Cardiac fibroblast (primary cell): ENCODE measurements at regions not wholly inside any gene's neighbourhood (a gene's known extent, or its start where the extent isn't known, plus 50 kb on each side); places are given as distances from the start of the nearest gene placed in this dataset.
"Not testable (repeated sequence)": the region's sequence is repeated elsewhere in the genome, so short reads cannot be mapped to it uniquely, and the experiment has no call there.

ENCODE experiments used
- DNase-seq, 2 donors: peaks; one replicate each; pipeline versions ENCODE4 v3.0.0 to v3.0.0-alpha.2; 2010; ENCODE audit warnings: low read depth in 2 of 2
- H3K4me3 ChIP-seq, 2 donors: replicated peaks in 1 of 2; 1 replicate in 1 of 2; 2 replicates in 1 of 2; pipeline ENCODE4 v1.5.1; 2011; ENCODE audit warnings: low read depth in 2 of 2, low read length in 2 of 2, mild to moderate bottlenecking in 2 of 2, moderate library complexity in 1 of 2
- CTCF ChIP-seq: IDR thresholded peaks from one replicate; pipeline ENCODE4 v1.5.1; 2011; ENCODE audit warnings: low read depth, mild to moderate bottlenecking, low read length, inconsistent platforms

DNA sequence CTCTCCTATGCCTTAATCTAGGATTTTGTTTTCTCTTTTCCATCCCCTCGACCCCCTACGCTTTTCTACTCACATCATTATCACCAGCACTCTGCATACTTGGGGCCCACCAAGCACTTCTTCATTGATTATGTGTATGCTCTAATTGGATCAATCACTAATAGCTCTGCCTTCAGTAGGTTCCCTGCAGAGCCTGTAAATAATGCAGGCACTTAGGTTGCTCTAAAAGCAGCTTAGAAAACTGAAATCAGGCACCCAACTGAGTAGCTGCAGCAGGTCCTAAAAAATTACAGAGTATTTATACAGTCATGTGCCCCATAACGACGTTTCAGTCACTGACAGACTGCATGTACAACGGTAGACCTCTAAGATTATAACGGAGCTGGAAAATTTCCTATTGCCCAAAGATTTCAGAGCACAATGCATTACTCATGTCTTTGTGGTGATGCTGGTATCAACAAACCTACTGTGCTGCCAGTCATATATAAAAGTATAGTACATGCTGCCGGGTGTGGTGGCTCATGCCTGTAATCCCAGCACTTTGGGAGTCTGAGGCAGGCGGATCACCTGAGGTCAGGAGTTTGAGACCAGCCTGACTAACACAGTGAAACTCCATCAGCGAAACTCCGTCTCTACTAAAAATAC, 280.4 kb downstream of the HS3ST3B1 start:
- no peak overlapping the region for H3K4me3 ChIP-seq
- DNase-seq, result no peak
- TF ChIP-seq CTCF, result no peak

DNA sequence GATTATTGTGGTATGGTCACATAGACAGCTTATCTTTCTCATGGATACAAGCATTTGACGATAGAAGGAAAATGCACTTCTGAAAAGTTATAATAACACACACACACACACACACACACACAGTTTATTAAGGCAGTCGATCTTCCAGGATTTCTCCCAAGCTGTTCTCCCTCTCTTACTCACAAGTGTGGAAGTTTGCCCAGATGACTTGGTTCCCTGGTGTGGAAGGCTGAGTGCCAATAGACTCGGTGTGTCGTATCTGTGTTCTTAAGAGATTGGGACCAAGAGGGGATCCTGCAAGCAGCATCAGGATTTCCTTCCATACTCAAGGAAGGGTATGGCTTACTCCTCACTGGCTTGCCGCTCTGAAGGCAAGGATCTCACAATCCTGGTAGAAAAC, 279.6 kb downstream of the HS3ST3B1 start:
- H3K4me3 ChIP-seq, result no peak overlapping the region
- TF ChIP-seq CTCF, result no peak
- DNase-seq, result no peak

GRCh38 chr17:14579716-14580115, 278.8 kb downstream of the HS3ST3B1 start:
- DNase-seq, result no peak
- H3K4me3 ChIP-seq, result no peak overlapping the region
- no peak for TF ChIP-seq CTCF

DNA sequence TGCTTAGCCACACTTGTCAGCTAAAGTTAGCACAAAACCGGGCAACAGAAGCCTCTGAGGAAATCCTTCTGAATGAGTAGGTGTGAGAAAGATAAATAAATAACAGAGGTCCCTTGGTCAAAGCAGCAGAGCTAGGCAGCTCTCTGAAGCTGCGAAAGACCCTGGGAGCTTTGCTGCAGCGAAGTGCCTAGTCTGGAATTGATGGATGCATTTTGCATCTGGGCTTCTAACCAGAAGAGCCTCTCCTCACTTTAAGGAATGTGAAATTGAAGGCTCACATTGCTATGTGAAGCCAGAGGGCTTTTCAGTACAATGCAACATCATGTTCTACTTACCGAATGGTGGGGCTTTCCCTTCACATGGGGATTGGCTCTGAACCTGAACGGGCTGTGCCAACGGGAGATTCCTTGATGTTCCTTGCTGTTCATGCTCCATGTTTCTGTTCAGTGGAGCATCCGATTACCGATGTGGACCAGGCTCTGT, 274.6 kb downstream of the HS3ST3B1 start:
- no peak overlapping the region for H3K4me3 ChIP-seq
- no peak for TF ChIP-seq CTCF
- no peak for DNase-seq

DNA sequence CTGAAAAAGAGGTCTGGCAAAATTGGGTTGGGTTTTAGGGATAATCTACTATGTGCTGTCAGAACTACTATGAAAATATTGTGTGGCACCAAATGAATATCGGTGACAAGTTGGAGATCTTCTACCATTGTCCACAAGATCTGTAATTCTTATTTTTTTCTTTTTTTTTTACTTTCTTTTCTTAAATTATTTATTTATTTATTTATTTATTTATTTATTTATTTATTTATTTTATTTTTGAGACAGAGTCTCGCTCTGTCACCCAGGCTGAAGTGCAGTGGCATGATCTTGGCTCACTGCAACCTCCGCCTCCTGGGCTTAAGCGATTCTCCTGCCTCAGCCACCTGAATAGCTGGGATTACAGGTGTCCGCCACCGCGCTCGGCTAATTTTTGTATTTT, 259.4 kb downstream of the HS3ST3B1 start:
- H3K4me3 ChIP-seq, DNase-seq: not testable (repeated sequence)

DNA sequence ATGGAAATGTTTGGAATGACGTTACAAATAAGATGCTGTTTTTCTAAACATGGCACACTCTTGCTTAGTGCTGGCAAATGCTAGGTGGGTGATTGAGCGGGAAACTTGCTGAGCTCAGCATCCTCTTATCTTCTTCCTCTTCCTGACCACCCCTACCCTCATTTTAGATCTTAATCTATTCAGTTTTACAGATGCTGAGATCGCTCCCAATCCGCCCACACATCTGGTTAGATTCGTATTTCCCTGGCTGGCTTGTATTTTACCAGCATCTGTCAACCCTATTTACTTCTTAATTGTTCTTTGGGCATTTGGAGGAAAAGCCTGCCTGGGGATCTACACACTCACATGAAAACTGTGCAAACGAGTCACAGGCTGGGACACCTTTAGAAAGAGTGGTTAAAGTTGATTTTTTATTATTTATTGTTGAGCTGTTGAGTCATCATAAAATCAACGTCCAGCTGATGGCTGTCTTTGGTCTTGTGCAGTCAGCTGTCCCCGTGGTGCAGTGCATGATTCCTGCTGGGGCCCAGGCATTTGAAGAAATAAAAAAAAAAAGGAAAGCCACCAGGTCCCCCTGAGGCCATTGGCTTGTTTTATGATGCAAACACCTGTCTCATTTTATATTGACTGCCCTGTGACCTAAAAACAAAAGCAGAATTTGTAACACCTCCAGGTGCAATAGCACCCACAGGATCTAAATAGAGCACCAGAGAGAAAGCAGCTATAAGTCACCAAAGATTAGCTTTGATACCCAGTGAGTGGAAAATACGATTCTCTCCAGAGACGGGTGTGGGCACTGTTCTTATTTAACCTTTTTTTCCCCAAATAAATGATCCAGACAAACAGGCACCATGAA, 258.6 kb downstream of the HS3ST3B1 start:
- no peak for DNase-seq
- TF ChIP-seq CTCF, result no peak
- H3K4me3 ChIP-seq, result no peak overlapping the region

- no peak for TF ChIP-seq CTCF
- no peak overlapping the region for H3K4me3 ChIP-seq
- no peak for DNase-seq
Measured at GRCh38 chr17:14557480-14557879, 256.6 kb downstream of the HS3ST3B1 start.
